ENCODE measurements at regions not wholly inside any gene's neighbourhood (a gene's known extent, or its start where the extent isn't known, plus 50 kb on each side); places are given as distances from the start of the nearest gene placed in this dataset.

- DNase-seq (ENCODE audit: low read depth in 2 of 2), result no peak
Observed at GRCh38 chr5:124330595-124331220, 415.7 kb downstream of the ZNF608 start.

- DNase-seq (ENCODE audit: low read depth in 2 of 2), result no peak
Observed at GRCh38 chr5:124328201-124328600, 418.2 kb downstream of the ZNF608 start.

GRCh38 chr5:124318661-124319060 is 427.8 kb downstream of the ZNF608 start:
- no peak for DNase-seq (ENCODE audit: low read depth in 2 of 2)

GRCh38 chr5:124317451-124317850 is 429.0 kb downstream of the ZNF608 start:
- DNase-seq (ENCODE audit: low read depth in 2 of 2), result no peak

GRCh38 chr5:124315741-124316415 is 430.6 kb downstream of the ZNF608 start:
- no peak for DNase-seq (ENCODE audit: low read depth in 2 of 2)

GRCh38 chr5:124310453-124310852 is 436.0 kb downstream of the ZNF608 start:
- no peak for DNase-seq (ENCODE audit: low read depth in 2 of 2)

GRCh38 chr5:124309241-124309980 is 437.0 kb downstream of the ZNF608 start:
- DNase-seq (ENCODE audit: low read depth in 2 of 2), result no peak

GRCh38 chr5:124303366-124303765 is 443.1 kb downstream of the ZNF608 start:
- no peak for DNase-seq (ENCODE audit: low read depth in 2 of 2)

GRCh38 chr5:124302533-124302932 is 443.9 kb downstream of the ZNF608 start:
- no peak for DNase-seq (ENCODE audit: low read depth in 2 of 2)

- no peak for DNase-seq (ENCODE audit: low read depth in 2 of 2)
Observed at GRCh38 chr5:124301850-124302249, 444.6 kb downstream of the ZNF608 start.

- no peak for DNase-seq (ENCODE audit: low read depth in 2 of 2)
Observed at GRCh38 chr5:124300815-124301621, 445.4 kb downstream of the ZNF608 start.

- DNase-seq (ENCODE audit: low read depth in 2 of 2), result no peak
Observed at GRCh38 chr5:124297826-124298225, 448.6 kb downstream of the ZNF608 start.

GRCh38 chr5:124292322-124292855 is 454.1 kb downstream of the ZNF608 start:
- no peak for DNase-seq (ENCODE audit: low read depth in 2 of 2)

GRCh38 chr5:124289641-124290311 is 456.7 kb downstream of the ZNF608 start:
- no peak for DNase-seq (ENCODE audit: low read depth in 2 of 2)

GRCh38 chr5:124289130-124289529 is 457.3 kb downstream of the ZNF608 start:
- DNase-seq (ENCODE audit: low read depth in 2 of 2), result no peak

- DNase-seq (ENCODE audit: low read depth in 2 of 2), result no peak
Observed at GRCh38 chr5:124287813-124288212, 458.6 kb downstream of the ZNF608 start.

GRCh38 chr5:124285733-124286132 is 460.7 kb downstream of the ZNF608 start:
- no peak for DNase-seq (ENCODE audit: low read depth in 2 of 2)

GRCh38 chr5:124285071-124285470 is 461.4 kb downstream of the ZNF608 start:
- no peak for DNase-seq (ENCODE audit: low read depth in 2 of 2)

GRCh38 chr5:124283031-124283430 is 463.4 kb downstream of the ZNF608 start:
- DNase-seq (ENCODE audit: low read depth in 2 of 2), result no peak

GRCh38 chr5:124280079-124280478 is 466.4 kb downstream of the ZNF608 start:
- no peak for DNase-seq (ENCODE audit: low read depth in 2 of 2)

All from dermis microvascular lymphatic vessel endothelial cell (primary cell).